OCI-LY7 (cell line): ENCODE measurements at regions not wholly inside any gene's neighbourhood (a gene's known extent, or its start where the extent isn't known, plus 50 kb on each side); places are given as distances from the start of the nearest gene placed in this dataset.

Experiments used
- BruUV-seq: library from RNA; stranded (reverse); fragments of 400-500 nt; replicated peaks from 2 replicates; lab custom pipeline; 2021; lab: Mats Ljungman, UMichigan
- CTCF ChIA-PET: fragments of 300-600 bp; sonication (Branson Sonifier 250); formaldehyde crosslinking; loops from one replicate; lab custom pipeline; 2022; ENCODE audit warnings: antibody characterized with exemption; ENCODE audit not compliant: unreplicated experiment; lab: Charles Lee
- POLR2A ChIA-PET: fragments of 300-600 bp; sonication (Branson Sonifier 250); formaldehyde crosslinking; loops from one replicate; lab custom pipeline; 2022; ENCODE audit warnings: antibody characterized with exemption; lab: Charles Lee
- DNase-seq: peaks from one replicate; pipeline ENCODE4 v3.0.0-alpha.2; 2015; ENCODE audit warnings: low spot score
- H2AFZ ChIP-seq: fragments of 200-600 bp; sonication (generic), shearing (Covaris generic); 2 replicates; pipeline ENCODE4 v1.6.1; 2014; ENCODE audit warnings: mild to moderate bottlenecking, antibody characterized with exemption, low read length, moderate library complexity
- H3K27ac ChIP-seq: fragments of 200-600 bp; sonication (generic); 2 replicates; pipeline ENCODE4 v1.5.1; 2014; ENCODE audit warnings: mixed run types, low read depth, mild to moderate bottlenecking, moderate library complexity, low read length, inconsistent platforms; ENCODE audit not compliant: poor library complexity, severe bottlenecking
- H3K36me3 ChIP-seq: fragments of 200-600 bp; sonication (generic); 2 replicates; pipeline ENCODE4 v1.6.1; 2014; ENCODE audit warnings: mild to moderate bottlenecking, antibody characterized with exemption, low read length, moderate library complexity, mixed read lengths; ENCODE audit not compliant: insufficient read depth
- H3K4me1 ChIP-seq: fragments of 200-600 bp; sonication (generic); 2 replicates; pipeline ENCODE4 v1.5.1; 2014; ENCODE audit warnings: mild to moderate bottlenecking, low read length; ENCODE audit not compliant: insufficient read depth, poor library complexity, severe bottlenecking
- H3K4me2 ChIP-seq: fragments of 200-600 bp; sonication (generic); 2 replicates; pipeline ENCODE4 v1.6.1; 2014; ENCODE audit warnings: mild to moderate bottlenecking, low read length
- H3K4me3 ChIP-seq: fragments of 200-600 bp; sonication (generic); 2 replicates; pipeline ENCODE4 v1.5.1; 2014; ENCODE audit warnings: mild to moderate bottlenecking, low read depth, low read length; ENCODE audit not compliant: poor library complexity, severe bottlenecking
- H3K79me2 ChIP-seq: fragments of 200-600 bp; sonication (generic); 2 replicates; pipeline ENCODE4 v1.6.1; 2016; ENCODE audit warnings: low read depth, mild to moderate bottlenecking, low read length, moderate library complexity, mixed read lengths; ENCODE audit not compliant: insufficient read depth
- H3K9me2 ChIP-seq: fragments of 200-600 bp; sonication (generic); 2 replicates; pipeline ENCODE4 v1.6.1; 2016; ENCODE audit warnings: mild to moderate bottlenecking, low read length, mixed read lengths; ENCODE audit not compliant: insufficient read depth
- H3K9me3 ChIP-seq: fragments of 200-600 bp; sonication (generic); 2 replicates; pipeline ENCODE4 v1.6.1; 2014; ENCODE audit warnings: mild to moderate bottlenecking, mixed run types, low read length, mixed read lengths
- H4K20me1 ChIP-seq: fragments of 200-600 bp; sonication (generic); 2 replicates; pipeline ENCODE4 v1.6.1; 2014; ENCODE audit warnings: mild to moderate bottlenecking, antibody characterized with exemption, low read length, moderate library complexity, mixed read lengths; ENCODE audit not compliant: insufficient read depth
- CTCF ChIP-seq: fragments of 200-600 bp; sonication (generic); conservative IDR thresholded peaks from 2 replicates; pipeline ENCODE4 v1.5.1; 2014; ENCODE audit warnings: mild to moderate bottlenecking, antibody characterized with exemption, low read length, moderate library complexity, mixed read lengths
- EZH2phosphoT487 ChIP-seq: fragments of 200-600 bp; sonication (generic); IDR thresholded peaks from 2 replicates; pipeline ENCODE4 v1.6.1; 2018; ENCODE audit warnings: low read depth, borderline replicate concordance, mild to moderate bottlenecking, mixed run types, antibody characterized with exemption, low read length, moderate library complexity, mixed read lengths
- intact Hi-C: fragments of 100-400 bp; cut with micrococcal nuclease; formaldehyde crosslinking; loops from one replicate; pipeline ENCODE4 v1.10.0; 2022; ENCODE audit not compliant: unreplicated experiment

- intact Hi-C loops, result no loop called here
- no TSS peak for BruUV-seq
- CTCF ChIA-PET, result no interaction called here
These were observed 60.8 kb upstream of the NPTX2 start for GRCh38 chr7:98556288-98556687.

GRCh38 chr7:98555403-98555802 is 61.7 kb upstream of the NPTX2 start:
- CTCF ChIA-PET, result no interaction called here
- TF ChIP-seq CTCF, result no peak
- TF ChIP-seq EZH2phosphoT487, result no peak
- POLR2A ChIA-PET, result interaction anchor here (0.6 kb wide), 1 partner anchor 10 kb away, joined by 3 read pairs; no protein-coding TSS in a partner anchor
- H3K79me2 ChIP-seq, result no peaks in the 10 kb centered on the region
- H3K4me3 ChIP-seq, result no peak overlapping the region
- no peaks in the 10 kb centered on the region for H4K20me1 ChIP-seq
- DNase-seq, result no peak
- H3K9me2 ChIP-seq, result no peaks in the 10 kb centered on the region
- H3K36me3 ChIP-seq, result no peaks in the 10 kb centered on the region
- no peaks in the 10 kb centered on the region for H3K4me1 ChIP-seq
- H3K9me3 ChIP-seq, result peaks cover 5% of the 10 kb centered on the region; the same call in 1 of the 2 replicates
- H3K4me2 ChIP-seq, result no peak overlapping the region
- H3K27ac ChIP-seq, result no peak overlapping the region
- BruUV-seq, result no TSS peak
- intact Hi-C loops, result no loop called here
- H2AFZ ChIP-seq, result no peak overlapping the region

More at GRCh38 chr7:98556288-98556687, 60.8 kb upstream of the NPTX2 start:
- Histone ChIP-seq H4K20me1 (no peaks in the 10 kb centered on the region), H3K36me3 (no peaks in the 10 kb centered on the region), H3K79me2 (no peaks in the 10 kb centered on the region), H3K4me1 (no peaks in the 10 kb centered on the region), H3K9me3 (peaks cover 5% of the 10 kb centered on the region; the same call in 1 of the 2 replicates), H2AFZ (no peak overlapping the region), H3K4me3 (no peak overlapping the region), H3K9me2 (no peaks in the 10 kb centered on the region), H3K27ac (no peak overlapping the region), H3K4me2 (no peak overlapping the region)
- DNase-seq, result no peak
- TF ChIP-seq EZH2phosphoT487 (no peak), CTCF (no peak)
- POLR2A ChIA-PET, result interaction anchor here (0.6 to 0.7 kb wide), 4 partner anchors 11 to 1311 kb away, joined by 3 to 5 read pairs (median 3); no protein-coding TSS in a partner anchor

- H3K27ac ChIP-seq, result no peak overlapping the region
- ChIA-PET CTCF (no interaction called here), POLR2A (interaction anchor here (0.5 to 1.1 kb wide), 3 partner anchors 19 to 304 kb away, joined by 3 to 4 read pairs (median 3); no protein-coding TSS in a partner anchor)
- intact Hi-C loops, result no loop called here
- no peaks in the 10 kb centered on the region for H3K9me2 ChIP-seq
- no peaks in the 10 kb centered on the region for H4K20me1 ChIP-seq
- DNase-seq, result no peak
- no peaks in the 10 kb centered on the region for H3K4me1 ChIP-seq
- no peak for TF ChIP-seq EZH2phosphoT487
- TF ChIP-seq CTCF, result no peak
- no peaks in the 10 kb centered on the region for H3K79me2 ChIP-seq
- no peaks in the 10 kb centered on the region for H3K36me3 ChIP-seq
- no peak overlapping the region for H2AFZ ChIP-seq
- no TSS peak for BruUV-seq
- H3K4me3 ChIP-seq, result no peak overlapping the region
- H3K9me3 ChIP-seq, result peaks cover 5% of the 10 kb centered on the region; the same call in 1 of the 2 replicates
- H3K4me2 ChIP-seq, result no peak overlapping the region
These were observed 63.4 kb upstream of the NPTX2 start for GRCh38 chr7:98553666-98554065.
